ENCODE measurements at regions not wholly inside any gene's neighbourhood (a gene's known extent, or its start where the extent isn't known, plus 50 kb on each side); places are given as distances from the start of the nearest gene placed in this dataset.

DNA sequence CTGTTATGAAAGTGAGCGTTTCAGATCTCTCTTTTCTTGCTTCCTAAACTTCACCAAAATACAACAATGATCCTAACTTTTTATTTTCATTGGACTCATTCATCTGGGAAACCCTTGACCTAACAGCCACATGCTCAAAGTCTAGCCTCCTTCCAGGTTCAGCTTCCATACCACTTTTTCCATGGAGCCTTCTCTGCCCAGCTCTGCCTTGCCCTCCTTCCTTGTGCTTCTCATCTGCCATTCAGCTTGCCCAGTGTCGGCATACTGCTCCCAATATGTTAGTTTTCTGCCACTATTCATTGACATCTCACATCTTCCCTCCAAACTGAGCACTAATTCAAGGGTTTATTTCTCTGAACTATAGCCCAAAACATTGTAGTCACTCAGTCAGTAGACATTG is 214.7 kb downstream of the RAD51AP2 start:
- no peak for TF ChIP-seq POLR2A (IDR thresholded peaks at IDR 0.05)
- no peak for TF ChIP-seq POLR2AphosphoS5 (IDR thresholded peaks at IDR 0.05; ENCODE audit: insufficient read depth in 1 of 2, low read depth in 1 of 2)
- TF ChIP-seq, protein P1, sequence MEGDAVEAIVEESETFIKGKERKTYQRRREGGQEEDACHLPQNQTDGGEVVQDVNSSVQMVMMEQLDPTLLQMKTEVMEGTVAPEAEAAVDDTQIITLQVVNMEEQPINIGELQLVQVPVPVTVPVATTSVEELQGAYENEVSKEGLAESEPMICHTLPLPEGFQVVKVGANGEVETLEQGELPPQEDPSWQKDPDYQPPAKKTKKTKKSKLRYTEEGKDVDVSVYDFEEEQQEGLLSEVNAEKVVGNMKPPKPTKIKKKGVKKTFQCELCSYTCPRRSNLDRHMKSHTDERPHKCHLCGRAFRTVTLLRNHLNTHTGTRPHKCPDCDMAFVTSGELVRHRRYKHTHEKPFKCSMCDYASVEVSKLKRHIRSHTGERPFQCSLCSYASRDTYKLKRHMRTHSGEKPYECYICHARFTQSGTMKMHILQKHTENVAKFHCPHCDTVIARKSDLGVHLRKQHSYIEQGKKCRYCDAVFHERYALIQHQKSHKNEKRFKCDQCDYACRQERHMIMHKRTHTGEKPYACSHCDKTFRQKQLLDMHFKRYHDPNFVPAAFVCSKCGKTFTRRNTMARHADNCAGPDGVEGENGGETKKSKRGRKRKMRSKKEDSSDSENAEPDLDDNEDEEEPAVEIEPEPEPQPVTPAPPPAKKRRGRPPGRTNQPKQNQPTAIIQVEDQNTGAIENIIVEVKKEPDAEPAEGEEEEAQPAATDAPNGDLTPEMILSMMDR (IDR thresholded peaks at IDR 0.05), result no peak
